ENCODE measurements at regions not wholly inside any gene's neighbourhood (a gene's known extent, or its start where the extent isn't known, plus 50 kb on each side); places are given as distances from the start of the nearest gene placed in this dataset.

DNA sequence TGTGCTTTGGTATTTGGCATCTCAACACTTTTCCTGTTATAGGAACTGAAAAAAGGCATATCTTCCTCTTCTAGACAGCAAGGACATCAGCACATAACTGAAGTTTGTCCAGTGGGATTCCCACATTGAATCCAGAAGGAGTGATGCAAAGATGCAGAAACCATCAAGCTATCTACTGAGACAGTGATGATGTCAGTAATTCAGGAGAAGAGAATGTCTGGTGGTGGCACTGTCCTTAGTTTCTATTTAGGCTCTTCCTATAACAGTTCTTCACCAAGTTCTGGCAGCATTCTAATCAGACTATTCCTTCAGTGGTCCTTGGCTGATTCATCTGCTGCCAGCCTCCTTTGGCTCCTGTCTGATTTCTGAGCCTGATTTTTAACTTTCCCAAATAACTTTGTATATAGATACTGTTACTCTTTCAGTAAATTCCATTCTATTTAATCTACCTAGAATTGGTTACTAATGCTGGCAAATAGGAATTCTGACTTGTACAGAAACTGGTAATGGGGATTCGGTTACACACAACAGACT lies 56.6 kb upstream of the AGPS start:
- POLR2A ChIA-PET = no interaction called here
- no peak for DNase-seq (ENCODE audit: low read depth, low spot score)
- no peak overlapping the region for H3K27ac ChIP-seq (ENCODE audit: low read depth, low read length)
- CTCF ChIA-PET = interaction anchor here (0.8 to 5.6 kb wide), 32 partner anchors 10 to 428 kb away, joined by 3 to 178 read pairs (median 6); partner anchors contain the start of gene NFE2L2
- H3K27me3 ChIP-seq (ENCODE audit: control insufficient read depth, insufficient read depth, low read length) = no peaks in the 10 kb centered on the region
- H3K4me3 ChIP-seq (ENCODE audit: low read depth, low read length) = no peak overlapping the region
- TF ChIP-seq, protein P1, sequence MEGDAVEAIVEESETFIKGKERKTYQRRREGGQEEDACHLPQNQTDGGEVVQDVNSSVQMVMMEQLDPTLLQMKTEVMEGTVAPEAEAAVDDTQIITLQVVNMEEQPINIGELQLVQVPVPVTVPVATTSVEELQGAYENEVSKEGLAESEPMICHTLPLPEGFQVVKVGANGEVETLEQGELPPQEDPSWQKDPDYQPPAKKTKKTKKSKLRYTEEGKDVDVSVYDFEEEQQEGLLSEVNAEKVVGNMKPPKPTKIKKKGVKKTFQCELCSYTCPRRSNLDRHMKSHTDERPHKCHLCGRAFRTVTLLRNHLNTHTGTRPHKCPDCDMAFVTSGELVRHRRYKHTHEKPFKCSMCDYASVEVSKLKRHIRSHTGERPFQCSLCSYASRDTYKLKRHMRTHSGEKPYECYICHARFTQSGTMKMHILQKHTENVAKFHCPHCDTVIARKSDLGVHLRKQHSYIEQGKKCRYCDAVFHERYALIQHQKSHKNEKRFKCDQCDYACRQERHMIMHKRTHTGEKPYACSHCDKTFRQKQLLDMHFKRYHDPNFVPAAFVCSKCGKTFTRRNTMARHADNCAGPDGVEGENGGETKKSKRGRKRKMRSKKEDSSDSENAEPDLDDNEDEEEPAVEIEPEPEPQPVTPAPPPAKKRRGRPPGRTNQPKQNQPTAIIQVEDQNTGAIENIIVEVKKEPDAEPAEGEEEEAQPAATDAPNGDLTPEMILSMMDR (IDR thresholded peaks at IDR 0.05; ENCODE audit: low read depth, low read length) = no peak
- no peaks in the 10 kb centered on the region for H3K9me3 ChIP-seq (ENCODE audit: control insufficient read depth, insufficient read depth, low read length)

DNA sequence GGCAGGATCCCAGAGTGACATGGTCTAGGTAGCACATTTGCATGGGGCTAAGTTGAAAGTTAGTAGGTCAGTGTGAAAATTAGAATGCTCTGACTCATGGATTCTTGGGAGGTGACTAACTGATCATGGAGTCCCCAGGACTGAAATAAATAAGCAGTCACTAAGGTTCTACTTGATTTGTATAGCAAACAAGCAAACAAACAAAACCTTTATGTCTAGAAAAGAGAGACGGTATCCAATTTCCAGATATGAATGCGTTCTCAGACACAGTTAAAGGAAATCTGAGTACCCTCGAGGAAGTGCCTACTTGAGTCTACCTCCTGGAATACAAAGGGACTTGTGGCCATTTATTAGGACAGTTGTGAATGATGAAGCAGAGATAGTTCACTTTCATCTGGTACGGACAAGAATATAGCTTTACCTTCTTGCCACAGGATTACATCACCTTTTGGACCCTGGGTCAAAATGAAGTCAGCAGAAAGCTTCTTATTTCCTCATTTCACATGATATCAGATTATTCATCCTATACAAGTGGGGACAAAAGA lies 54.3 kb upstream of the AGPS start:
- Histone ChIP-seq H3K9me3 (ENCODE audit: control insufficient read depth, insufficient read depth, low read length) (no peaks in the 10 kb centered on the region), H3K27ac (ENCODE audit: low read depth, low read length) (no peak overlapping the region), H3K4me3 (ENCODE audit: low read depth, low read length) (no peak overlapping the region), H3K27me3 (ENCODE audit: control insufficient read depth, insufficient read depth, low read length) (no peaks in the 10 kb centered on the region)
- POLR2A ChIA-PET = interaction anchor here (0.8 kb wide), 1 partner anchor 74 kb away, joined by 3 read pairs; the partner anchor contains the start of gene NFE2L2
- TF ChIP-seq, protein P1 (IDR thresholded peaks at IDR 0.05; ENCODE audit: low read depth, low read length) = no peak
- CTCF ChIA-PET = interaction anchor here (1.4 to 5.5 kb wide), 6 partner anchors 7 to 426 kb away, joined by 5 to 55 read pairs (median 10); no protein-coding TSS in a partner anchor
- DNase-seq (ENCODE audit: low read depth, low spot score) = no peak

DNA sequence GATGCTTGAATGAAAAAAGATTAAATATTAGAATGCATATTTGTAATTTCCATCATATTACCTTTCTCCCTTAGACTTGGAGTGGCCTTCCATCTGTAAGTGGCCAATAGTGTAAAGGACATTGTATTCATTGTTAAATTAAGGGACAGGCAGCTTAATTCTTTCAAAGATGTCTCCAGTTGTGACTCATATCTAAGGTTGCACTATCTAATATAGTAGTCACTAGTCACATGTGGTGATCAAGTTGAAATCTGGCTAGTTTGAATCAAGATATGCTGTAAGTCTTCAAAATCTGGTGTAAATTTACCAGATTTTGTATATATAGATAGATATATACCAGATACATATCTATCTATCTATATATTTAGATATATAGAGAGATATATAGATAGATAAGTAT lies 52.4 kb upstream of the AGPS start:
- DNase-seq (ENCODE audit: low read depth, low spot score) = no peak
- POLR2A ChIA-PET = no interaction called here

DNA sequence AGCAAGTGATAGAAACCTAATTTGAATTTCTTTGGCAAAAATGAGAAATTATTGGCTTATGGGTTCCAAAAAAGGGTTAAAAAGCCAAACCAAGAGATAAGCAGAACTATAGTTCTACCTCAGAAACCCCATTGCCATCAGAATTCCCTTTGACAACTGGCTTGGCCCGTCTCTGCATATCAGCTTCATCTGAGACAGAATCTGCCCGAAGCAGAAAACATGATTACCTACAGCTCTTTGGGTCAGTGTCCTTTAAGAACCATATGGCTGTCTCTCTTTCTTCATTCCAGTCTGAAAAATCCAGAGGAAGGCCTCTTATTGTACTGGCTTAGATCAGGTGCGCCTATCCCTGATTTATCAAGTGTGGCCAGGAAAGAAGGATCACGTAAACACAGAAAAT lies 49.8 kb upstream of the AGPS start:
- ChIA-PET CTCF (interaction anchor here (5.9 kb wide), 1 partner anchor 7 kb away, joined by 55 read pairs; no protein-coding TSS in a partner anchor), POLR2A (no interaction called here)
- H3K27ac ChIP-seq (ENCODE audit: low read depth, low read length) = no peak overlapping the region
- H3K9me3 ChIP-seq (ENCODE audit: control insufficient read depth, insufficient read depth, low read length) = no peaks in the 10 kb centered on the region
- TF ChIP-seq, protein P1 (IDR thresholded peaks at IDR 0.05; ENCODE audit: low read depth, low read length) = no peak
- H3K4me3 ChIP-seq (ENCODE audit: low read depth, low read length) = no peak overlapping the region
- no peak for DNase-seq (ENCODE audit: low read depth, low spot score)
- no peaks in the 10 kb centered on the region for H3K27me3 ChIP-seq (ENCODE audit: control insufficient read depth, insufficient read depth, low read length)

More for the DNA sequence above, 52.4 kb upstream of the AGPS start:
- Histone ChIP-seq H3K4me3 (ENCODE audit: low read depth, low read length) (no peak overlapping the region), H3K27me3 (ENCODE audit: control insufficient read depth, insufficient read depth, low read length) (no peaks in the 10 kb centered on the region), H3K27ac (ENCODE audit: low read depth, low read length) (no peak overlapping the region), H3K9me3 (ENCODE audit: control insufficient read depth, insufficient read depth, low read length) (no peaks in the 10 kb centered on the region)
- CTCF ChIA-PET = no interaction called here
- TF ChIP-seq, protein P1 (IDR thresholded peaks at IDR 0.05; ENCODE audit: low read depth, low read length) = no peak
